ENCODE measurements at regions not wholly inside any gene's neighbourhood (a gene's known extent, or its start where the extent isn't known, plus 50 kb on each side); places are given as distances from the start of the nearest gene placed in this dataset.

- H3K4me3 ChIP-seq (ENCODE audit: low read length) = no peak overlapping the region
- DNase-seq (ENCODE audit: low read depth) = no peak
- no peaks in the 10 kb centered on the region for H3K27me3 ChIP-seq (replicated peaks; ENCODE audit: control insufficient read depth, insufficient read depth, low read length)
- H3K9ac ChIP-seq (ENCODE audit: low read length) = no peak overlapping the region
- peaks cover 52% of the 10 kb centered on the region for H3K4me1 ChIP-seq (ENCODE audit: control insufficient read depth, insufficient read depth, low read length)
- no peaks in the 10 kb centered on the region for H3K36me3 ChIP-seq (ENCODE audit: control insufficient read depth, insufficient read depth, low read length, severe bottlenecking)
- no peaks in the 10 kb centered on the region for H3K9me3 ChIP-seq (ENCODE audit: control insufficient read depth, low read length)
Observed at GRCh38 chr1:17877316-17877715, 122.2 kb downstream of the ACTL8 start.

- Histone ChIP-seq H3K4me1 (ENCODE audit: control insufficient read depth, insufficient read depth, low read length) (peaks cover 52% of the 10 kb centered on the region), H3K4me3 (ENCODE audit: low read length) (no peak overlapping the region), H3K9ac (ENCODE audit: low read length) (no peak overlapping the region), H3K9me3 (ENCODE audit: control insufficient read depth, low read length) (no peaks in the 10 kb centered on the region), H3K27me3 (replicated peaks; ENCODE audit: control insufficient read depth, insufficient read depth, low read length) (no peaks in the 10 kb centered on the region), H3K36me3 (ENCODE audit: control insufficient read depth, insufficient read depth, low read length, severe bottlenecking) (no peaks in the 10 kb centered on the region)
- DNase-seq (ENCODE audit: low read depth) = peak; percentile 28
Observed at GRCh38 chr1:17877896-17878295, 122.8 kb downstream of the ACTL8 start.

GRCh38 chr1:17878837-17879236 lies 123.7 kb downstream of the ACTL8 start:
- Histone ChIP-seq H3K9me3 (ENCODE audit: control insufficient read depth, low read length) (no peaks in the 10 kb centered on the region), H3K9ac (ENCODE audit: low read length) (peak overlapping the region; percentile 27), H3K4me1 (ENCODE audit: control insufficient read depth, insufficient read depth, low read length) (peaks cover 44% of the 10 kb centered on the region), H3K36me3 (ENCODE audit: control insufficient read depth, insufficient read depth, low read length, severe bottlenecking) (no peaks in the 10 kb centered on the region), H3K4me3 (ENCODE audit: low read length) (no peak overlapping the region), H3K27me3 (replicated peaks; ENCODE audit: control insufficient read depth, insufficient read depth, low read length) (no peaks in the 10 kb centered on the region)
- peak; percentile 68 for DNase-seq (ENCODE audit: low read depth)

DNA sequence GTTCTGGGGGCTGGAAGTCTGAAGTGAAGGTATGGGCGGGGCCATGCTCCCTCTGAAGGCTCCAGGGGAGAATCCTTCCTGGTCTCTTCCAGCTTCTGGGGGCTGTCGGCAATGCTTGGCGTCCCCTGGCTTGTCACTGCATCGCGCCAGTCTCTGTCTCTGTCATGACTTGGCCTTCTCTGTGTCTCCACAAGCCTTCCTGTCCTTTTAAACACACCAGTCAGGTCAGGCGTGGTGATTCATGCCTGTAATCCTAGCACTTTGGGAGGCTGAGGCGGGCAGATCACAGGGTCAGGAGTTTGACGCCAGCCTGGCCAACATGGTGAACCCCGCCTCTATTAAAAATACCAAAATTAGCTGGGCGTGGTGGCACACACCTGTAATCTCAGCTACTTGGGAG lies 125.3 kb downstream of the ACTL8 start:
- Histone ChIP-seq H3K4me3 (ENCODE audit: low read length) (no peak overlapping the region), H3K36me3 (ENCODE audit: control insufficient read depth, insufficient read depth, low read length, severe bottlenecking) (no peaks in the 10 kb centered on the region), H3K4me1 (ENCODE audit: control insufficient read depth, insufficient read depth, low read length) (peaks cover 28% of the 10 kb centered on the region), H3K9me3 (ENCODE audit: control insufficient read depth, low read length) (no peaks in the 10 kb centered on the region), H3K27me3 (replicated peaks; ENCODE audit: control insufficient read depth, insufficient read depth, low read length) (no peaks in the 10 kb centered on the region), H3K9ac (ENCODE audit: low read length) (no peak overlapping the region)
- no peak for DNase-seq (ENCODE audit: low read depth)

DNA sequence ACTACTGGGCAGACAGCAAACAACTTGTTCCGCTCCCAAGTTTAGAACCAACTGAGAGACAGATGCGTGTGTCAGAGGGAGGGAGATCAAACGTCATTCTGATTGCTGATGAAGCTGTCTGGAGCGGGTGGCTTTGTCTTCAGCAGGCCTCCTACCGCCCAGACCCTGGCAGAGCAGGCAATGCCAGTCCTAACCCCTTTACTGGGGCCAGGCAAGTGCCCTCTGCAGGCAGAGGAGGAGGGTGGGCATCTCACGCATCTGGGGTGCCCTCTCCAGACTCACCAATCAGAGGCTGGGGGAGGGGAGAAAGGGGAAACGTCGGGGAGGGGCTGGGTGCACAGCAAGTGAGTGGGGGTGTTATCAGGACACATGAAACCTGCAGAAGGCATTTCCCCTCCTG lies 126.6 kb downstream of the ACTL8 start:
- Histone ChIP-seq H3K36me3 (ENCODE audit: control insufficient read depth, insufficient read depth, low read length, severe bottlenecking) (no peaks in the 10 kb centered on the region), H3K9me3 (ENCODE audit: control insufficient read depth, low read length) (no peaks in the 10 kb centered on the region), H3K27me3 (replicated peaks; ENCODE audit: control insufficient read depth, insufficient read depth, low read length) (no peaks in the 10 kb centered on the region), H3K4me1 (ENCODE audit: control insufficient read depth, insufficient read depth, low read length) (peaks cover 21% of the 10 kb centered on the region), H3K4me3 (ENCODE audit: low read length) (no peak overlapping the region), H3K9ac (ENCODE audit: low read length) (no peak overlapping the region)
- DNase-seq (ENCODE audit: low read depth) = no peak

DNA sequence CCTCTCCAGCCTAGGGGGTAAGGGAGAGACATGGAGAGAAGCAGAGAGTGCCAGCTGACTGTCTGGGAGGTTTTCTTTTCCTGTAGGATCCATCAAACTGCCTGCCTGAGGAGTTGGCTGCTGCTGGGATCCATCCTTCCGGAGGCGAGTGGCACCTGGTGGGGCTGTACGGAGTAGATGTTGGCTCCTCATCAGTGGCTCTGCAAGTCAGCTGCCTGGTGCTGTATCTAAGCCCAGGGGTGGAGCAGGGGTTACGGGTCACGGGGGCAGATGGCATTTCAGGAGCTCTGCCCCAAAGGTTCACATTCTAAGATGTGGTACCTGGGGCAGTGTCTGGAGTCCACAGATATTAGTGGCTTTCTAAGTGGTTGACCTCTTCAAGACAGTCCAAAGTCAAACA lies 128.0 kb downstream of the ACTL8 start:
- Histone ChIP-seq H3K9me3 (ENCODE audit: control insufficient read depth, low read length) (no peaks in the 10 kb centered on the region), H3K36me3 (ENCODE audit: control insufficient read depth, insufficient read depth, low read length, severe bottlenecking) (no peaks in the 10 kb centered on the region), H3K9ac (ENCODE audit: low read length) (no peak overlapping the region), H3K4me1 (ENCODE audit: control insufficient read depth, insufficient read depth, low read length) (peaks cover 13% of the 10 kb centered on the region), H3K4me3 (ENCODE audit: low read length) (no peak overlapping the region), H3K27me3 (replicated peaks; ENCODE audit: control insufficient read depth, insufficient read depth, low read length) (no peaks in the 10 kb centered on the region)
- DNase-seq (ENCODE audit: low read depth) = no peak

GRCh38 chr1:17883662-17884395 lies 128.7 kb downstream of the ACTL8 start:
- Histone ChIP-seq H3K36me3 (ENCODE audit: control insufficient read depth, insufficient read depth, low read length, severe bottlenecking) (no peaks in the 10 kb centered on the region), H3K9ac (ENCODE audit: low read length) (no peak overlapping the region), H3K4me1 (ENCODE audit: control insufficient read depth, insufficient read depth, low read length) (peaks cover 6% of the 10 kb centered on the region), H3K9me3 (ENCODE audit: control insufficient read depth, low read length) (no peaks in the 10 kb centered on the region), H3K4me3 (ENCODE audit: low read length) (no peak overlapping the region), H3K27me3 (replicated peaks; ENCODE audit: control insufficient read depth, insufficient read depth, low read length) (no peaks in the 10 kb centered on the region)
- no peak for DNase-seq (ENCODE audit: low read depth)

- H3K9me3 ChIP-seq (ENCODE audit: control insufficient read depth, low read length) = no peaks in the 10 kb centered on the region
- no peaks in the 10 kb centered on the region for H3K36me3 ChIP-seq (ENCODE audit: control insufficient read depth, insufficient read depth, low read length, severe bottlenecking)
- H3K4me1 ChIP-seq (ENCODE audit: control insufficient read depth, insufficient read depth, low read length) = no peaks in the 10 kb centered on the region
- no peak overlapping the region for H3K9ac ChIP-seq (ENCODE audit: low read length)
- H3K4me3 ChIP-seq (ENCODE audit: low read length) = no peak overlapping the region
- no peak for DNase-seq (ENCODE audit: low read depth)
- H3K27me3 ChIP-seq (replicated peaks; ENCODE audit: control insufficient read depth, insufficient read depth, low read length) = peaks cover 16% of the 10 kb centered on the region
Observed at GRCh38 chr1:17885663-17886320, 130.7 kb downstream of the ACTL8 start.

GRCh38 chr1:17886386-17886785 lies 131.3 kb downstream of the ACTL8 start:
- DNase-seq (ENCODE audit: low read depth) = no peak
- H3K4me3 ChIP-seq (ENCODE audit: low read length) = no peak overlapping the region
- peaks cover 22% of the 10 kb centered on the region for H3K27me3 ChIP-seq (replicated peaks; ENCODE audit: control insufficient read depth, insufficient read depth, low read length)
- H3K9ac ChIP-seq (ENCODE audit: low read length) = no peak overlapping the region
- no peaks in the 10 kb centered on the region for H3K9me3 ChIP-seq (ENCODE audit: control insufficient read depth, low read length)
- H3K4me1 ChIP-seq (ENCODE audit: control insufficient read depth, insufficient read depth, low read length) = no peaks in the 10 kb centered on the region
- H3K36me3 ChIP-seq (ENCODE audit: control insufficient read depth, insufficient read depth, low read length, severe bottlenecking) = no peaks in the 10 kb centered on the region

- Histone ChIP-seq H3K4me1 (ENCODE audit: control insufficient read depth, insufficient read depth, low read length) (no peaks in the 10 kb centered on the region), H3K36me3 (ENCODE audit: control insufficient read depth, insufficient read depth, low read length, severe bottlenecking) (no peaks in the 10 kb centered on the region), H3K9me3 (ENCODE audit: control insufficient read depth, low read length) (no peaks in the 10 kb centered on the region), H3K27me3 (replicated peaks; ENCODE audit: control insufficient read depth, insufficient read depth, low read length) (peaks cover 24% of the 10 kb centered on the region), H3K4me3 (ENCODE audit: low read length) (no peak overlapping the region), H3K9ac (ENCODE audit: low read length) (no peak overlapping the region)
- no peak for DNase-seq (ENCODE audit: low read depth)
Observed at GRCh38 chr1:17886838-17887441, 131.8 kb downstream of the ACTL8 start.

GRCh38 chr1:17887661-17888371 lies 132.7 kb downstream of the ACTL8 start:
- Histone ChIP-seq H3K9ac (ENCODE audit: low read length) (no peak overlapping the region), H3K36me3 (ENCODE audit: control insufficient read depth, insufficient read depth, low read length, severe bottlenecking) (no peaks in the 10 kb centered on the region), H3K4me3 (ENCODE audit: low read length) (no peak overlapping the region), H3K4me1 (ENCODE audit: control insufficient read depth, insufficient read depth, low read length) (no peaks in the 10 kb centered on the region), H3K9me3 (ENCODE audit: control insufficient read depth, low read length) (no peaks in the 10 kb centered on the region), H3K27me3 (replicated peaks; ENCODE audit: control insufficient read depth, insufficient read depth, low read length) (peaks cover 24% of the 10 kb centered on the region)
- no peak for DNase-seq (ENCODE audit: low read depth)
